ENCODE measurements at regions not wholly inside any gene's neighbourhood (a gene's known extent, or its start where the extent isn't known, plus 50 kb on each side); places are given as distances from the start of the nearest gene placed in this dataset.

DNA sequence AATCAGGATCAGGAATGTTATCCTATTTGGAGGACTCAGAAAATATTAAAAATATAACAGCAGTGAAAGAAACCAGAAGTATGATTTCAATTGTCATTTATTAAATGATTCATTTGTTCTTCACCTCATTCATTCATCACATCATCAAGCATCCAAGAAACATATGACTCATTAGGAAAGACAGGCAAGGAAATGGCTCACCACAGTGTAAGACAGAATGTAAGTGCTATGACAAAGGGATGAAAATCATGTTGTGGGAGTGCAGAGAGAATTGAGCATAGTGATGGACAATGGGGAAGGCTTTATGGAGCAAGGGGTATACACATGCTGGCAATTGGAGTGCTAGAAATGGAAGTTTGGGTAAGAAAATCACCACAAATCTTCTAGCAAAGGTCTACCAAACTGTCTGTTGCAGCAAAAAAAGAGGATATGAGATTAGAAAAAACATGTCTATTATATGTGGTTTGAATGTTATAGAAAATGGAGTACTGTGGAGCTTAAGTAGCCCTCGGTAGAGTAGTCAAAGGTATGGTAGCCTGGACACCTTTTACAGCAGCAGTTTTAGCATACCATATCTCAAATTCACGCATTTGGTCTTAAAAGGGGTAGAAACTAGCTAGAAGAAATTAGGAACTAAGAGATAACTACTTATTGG lies 111.1 kb upstream of the GPR149 start:
- H3K9me2 ChIP-seq (ENCODE audit: low read depth, low read length): no peaks in the 10 kb centered on the region
- H3K27ac ChIP-seq (ENCODE audit: low read depth, low read length, poor library complexity, severe bottlenecking): no peak overlapping the region
- H3K4me3 ChIP-seq (ENCODE audit: low read depth, low read length, poor library complexity, severe bottlenecking): no peak overlapping the region
- H3F3A ChIP-seq (ENCODE audit: insufficient read depth, low read length): no peaks in the 10 kb centered on the region
- no peaks in the 10 kb centered on the region for H3K36me3 ChIP-seq (ENCODE audit: insufficient read depth, low read length)
- no peaks in the 10 kb centered on the region for H4K20me1 ChIP-seq (ENCODE audit: insufficient read depth, low read length)
- H3K4me1 ChIP-seq (ENCODE audit: insufficient read depth, low read length, severe bottlenecking): no peaks in the 10 kb centered on the region
- H3K79me2 ChIP-seq (ENCODE audit: insufficient read depth, low read length): no peaks in the 10 kb centered on the region
- no peak overlapping the region for H3K9ac ChIP-seq (ENCODE audit: low read length)
- H3K9me3 ChIP-seq (ENCODE audit: low read length): no peaks in the 10 kb centered on the region
- no peak overlapping the region for H2AFZ ChIP-seq (ENCODE audit: low read length)
- H3K27me3 ChIP-seq (ENCODE audit: insufficient read depth, low read length): 0 out of 2 replicates have a peak, but pooled peaks cover 3% of the 10 kb centered on the region
- TF ChIP-seq EZH2 (IDR thresholded peaks at IDR 0.05; ENCODE audit: borderline replicate concordance, low read length) (no peak), CTCF (IDR thresholded peaks at IDR 0.05; ENCODE audit: low read length) (no peak)
- H3K4me2 ChIP-seq (ENCODE audit: low read length): no peak overlapping the region

- Histone ChIP-seq H3K9me3 (ENCODE audit: low read length) (no peaks in the 10 kb centered on the region), H3K4me2 (ENCODE audit: low read length) (no peak overlapping the region), H3K4me3 (ENCODE audit: low read depth, low read length, poor library complexity, severe bottlenecking) (no peak overlapping the region), H3K36me3 (ENCODE audit: insufficient read depth, low read length) (no peaks in the 10 kb centered on the region), H3K9me2 (ENCODE audit: low read depth, low read length) (no peaks in the 10 kb centered on the region), H3K9ac (ENCODE audit: low read length) (no peak overlapping the region), H3F3A (ENCODE audit: insufficient read depth, low read length) (no peaks in the 10 kb centered on the region), H3K4me1 (ENCODE audit: insufficient read depth, low read length, severe bottlenecking) (no peaks in the 10 kb centered on the region), H3K79me2 (ENCODE audit: insufficient read depth, low read length) (no peaks in the 10 kb centered on the region), H2AFZ (ENCODE audit: low read length) (no peak overlapping the region), H3K27ac (ENCODE audit: low read depth, low read length, poor library complexity, severe bottlenecking) (no peak overlapping the region), H4K20me1 (ENCODE audit: insufficient read depth, low read length) (no peaks in the 10 kb centered on the region), H3K27me3 (ENCODE audit: insufficient read depth, low read length) (0 out of 2 replicates have a peak, but pooled peaks cover 3% of the 10 kb centered on the region)
- no peak for TF ChIP-seq EZH2 (IDR thresholded peaks at IDR 0.05; ENCODE audit: borderline replicate concordance, low read length)
- no peak for TF ChIP-seq CTCF (IDR thresholded peaks at IDR 0.05; ENCODE audit: low read length)
Observed at GRCh38 chr3:154538566-154539360, 108.8 kb upstream of the GPR149 start.

- no peak overlapping the region for H3K9ac ChIP-seq (ENCODE audit: low read length)
- H3K9me2 ChIP-seq (ENCODE audit: low read depth, low read length): no peaks in the 10 kb centered on the region
- no peak overlapping the region for H3K4me2 ChIP-seq (ENCODE audit: low read length)
- no peak overlapping the region for H2AFZ ChIP-seq (ENCODE audit: low read length)
- H3K27ac ChIP-seq (ENCODE audit: low read depth, low read length, poor library complexity, severe bottlenecking): no peak overlapping the region
- no peaks in the 10 kb centered on the region for H3K79me2 ChIP-seq (ENCODE audit: insufficient read depth, low read length)
- H4K20me1 ChIP-seq (ENCODE audit: insufficient read depth, low read length): no peaks in the 10 kb centered on the region
- H3F3A ChIP-seq (ENCODE audit: insufficient read depth, low read length): no peaks in the 10 kb centered on the region
- no peaks in the 10 kb centered on the region for H3K27me3 ChIP-seq (ENCODE audit: insufficient read depth, low read length)
- H3K9me3 ChIP-seq (ENCODE audit: low read length): no peaks in the 10 kb centered on the region
- TF ChIP-seq EZH2 (IDR thresholded peaks at IDR 0.05; ENCODE audit: borderline replicate concordance, low read length) (no peak), CTCF (IDR thresholded peaks at IDR 0.05; ENCODE audit: low read length) (no peak)
- H3K36me3 ChIP-seq (ENCODE audit: insufficient read depth, low read length): no peaks in the 10 kb centered on the region
- H3K4me3 ChIP-seq (ENCODE audit: low read depth, low read length, poor library complexity, severe bottlenecking): no peak overlapping the region
- H3K4me1 ChIP-seq (ENCODE audit: insufficient read depth, low read length, severe bottlenecking): no peaks in the 10 kb centered on the region
Observed at GRCh38 chr3:154536751-154537150, 106.8 kb upstream of the GPR149 start.

All from OCI-LY1 (cell line).